ENCODE measurements at regions not wholly inside any gene's neighbourhood (a gene's known extent, or its start where the extent isn't known, plus 50 kb on each side); places are given as distances from the start of the nearest gene placed in this dataset.

GRCh38 chr12:39186744-39187143 is 256.2 kb downstream of the KIF21A start:
- no CpG with 5 or more reads among the region's 11 CpGs for WGBS (ENCODE audit: extremely low coverage, insufficient read length, low lambda C conversion rate)
- no peaks in the 10 kb centered on the region for H3K27me3 Mint-ChIP-seq (ENCODE audit: low read depth)
- no peak overlapping the region for H3K9ac ChIP-seq (ENCODE audit: extremely low read depth, insufficient read length, low read length)

More at GRCh38 chr12:39186744-39187143, 256.2 kb downstream of the KIF21A start:
- Histone ChIP-seq H3K56ac (ENCODE audit: insufficient read length, low read depth, low read length) (no peak overlapping the region), H2BK20ac (ENCODE audit: low read depth, low read length, poor library complexity, severe bottlenecking) (no peak overlapping the region), H4K20me1 (ENCODE audit: control insufficient read depth, insufficient read depth, insufficient read length) (no peaks in the 10 kb centered on the region), H3K18ac (ENCODE audit: insufficient read length, low read depth, low read length) (no peak overlapping the region), H2BK5ac (ENCODE audit: insufficient read length, low read length) (no peak overlapping the region), H3K9me3 (ENCODE audit: control insufficient read depth, low read depth, low read length) (no peaks in the 10 kb centered on the region), H2BK120ac (ENCODE audit: low read depth, low read length, poor library complexity, severe bottlenecking) (no peak overlapping the region), H2AK5ac (ENCODE audit: insufficient read length, low read length) (no peak overlapping the region), H3T11ph (ENCODE audit: low read length) (no peak overlapping the region), H4K5ac (ENCODE audit: insufficient read length, low read depth, low read length) (no peak overlapping the region), H3K79me2 (ENCODE audit: insufficient read depth, low read length) (no peaks in the 10 kb centered on the region), H3K4ac (ENCODE audit: low read depth, low read length) (no peak overlapping the region), H3K27ac (ENCODE audit: insufficient read length, low read depth, low read length) (no peak overlapping the region), H3K27me3 (ENCODE audit: insufficient read depth, low read length) (no peaks in the 10 kb centered on the region), H3K4me2 (ENCODE audit: insufficient read depth, insufficient read length, low read length) (no peak overlapping the region), H4K91ac (ENCODE audit: insufficient read length, low read depth, low read length) (no peak overlapping the region), H2AFZ (ENCODE audit: low read length) (no peak overlapping the region), H3K23ac (ENCODE audit: insufficient read length, low read depth, low read length) (no peak overlapping the region), H2BK12ac (ENCODE audit: insufficient read length, low read depth, low read length) (no peak overlapping the region), H2BK15ac (ENCODE audit: low read depth, low read length) (no peak overlapping the region), H3K4me1 (ENCODE audit: insufficient read depth, low read length) (no peaks in the 10 kb centered on the region), H3K79me1 (ENCODE audit: insufficient read depth, low read depth, low read length, poor library complexity, severe bottlenecking) (no peaks in the 10 kb centered on the region), H3K14ac (ENCODE audit: insufficient read depth, low read length) (no peak overlapping the region), H4K8ac (replicated peaks; ENCODE audit: insufficient read length, low read depth, low read length) (no peak overlapping the region), H3K23me2 (ENCODE audit: insufficient read length, low read depth, low read length, poor library complexity, severe bottlenecking) (no peaks in the 10 kb centered on the region)
- peaks cover 0 to 2% (median 0%) of the 10 kb centered on the region in 3 experiments; a peak in 2 of 7 replicates for H3K36me3 Mint-ChIP-seq (ENCODE audit: insufficient read depth in 1 of 3, low read depth in 3 of 3)
- H3K9me3 Mint-ChIP-seq: peaks cover 0 to 3% of the 10 kb centered on the region in 2 experiments; a peak in 2 of 5 replicates
- H3K4me3 Mint-ChIP-seq: no peak overlapping the region
- DNase-seq: no peak
- H3K4me1 Mint-ChIP-seq: no peaks in the 10 kb centered on the region
- TF ChIP-seq CTCF (conservative IDR thresholded peaks at IDR 0.05): no peak
- H3K27ac Mint-ChIP-seq: no peak overlapping the region

Measured in H9 (cell line).